ENCODE measurements at regions not wholly inside any gene's neighbourhood (a gene's known extent, or its start where the extent isn't known, plus 50 kb on each side); places are given as distances from the start of the nearest gene placed in this dataset.

DNA sequence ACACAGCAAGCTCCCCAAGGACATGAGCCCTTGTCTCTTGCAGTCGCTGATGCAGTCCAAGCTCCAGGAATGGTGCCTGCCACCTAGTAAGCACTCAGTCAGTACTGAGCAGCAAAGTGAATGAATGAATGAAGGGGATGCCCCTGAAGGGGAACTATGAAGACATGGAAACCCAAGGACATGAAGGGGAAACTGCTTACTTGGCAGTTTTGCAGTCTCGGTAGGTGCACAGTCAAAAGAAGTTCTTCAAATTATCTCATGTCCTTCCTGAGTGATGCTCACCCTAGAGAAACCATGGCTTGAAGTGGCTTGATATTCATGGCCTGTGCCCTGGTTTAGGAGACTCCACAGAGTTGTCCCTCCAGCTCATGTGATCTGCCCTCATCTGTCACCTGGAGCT, 102.1 kb upstream of the DLX2 start:
- DNase-seq: no peak

GRCh38 chr2:172205292-172205691, 102.6 kb upstream of the DLX2 start:
- DNase-seq: no peak

DNA sequence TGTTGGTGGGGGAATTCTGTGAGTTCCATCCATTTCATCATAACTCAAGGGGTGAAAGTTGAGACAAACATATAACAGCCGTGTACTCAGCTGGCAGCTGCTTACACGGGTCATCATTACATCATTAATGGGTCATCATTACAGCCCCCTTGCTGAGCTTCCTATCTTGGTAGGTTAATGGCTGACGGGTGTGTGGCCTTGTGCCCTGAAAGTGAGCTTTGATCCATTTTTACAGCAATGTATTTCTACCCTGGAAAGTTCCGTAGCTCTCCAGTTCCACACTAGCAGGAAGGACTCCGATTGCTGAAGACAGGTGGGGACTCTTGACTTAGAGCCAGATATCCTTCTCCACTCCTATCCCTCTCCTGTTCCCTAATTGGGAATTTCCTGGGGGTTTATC, 105.2 kb upstream of the DLX2 start:
- no peak for DNase-seq

GRCh38 chr2:172208791-172209325, 106.2 kb upstream of the DLX2 start:
- DNase-seq: no peak

DNA sequence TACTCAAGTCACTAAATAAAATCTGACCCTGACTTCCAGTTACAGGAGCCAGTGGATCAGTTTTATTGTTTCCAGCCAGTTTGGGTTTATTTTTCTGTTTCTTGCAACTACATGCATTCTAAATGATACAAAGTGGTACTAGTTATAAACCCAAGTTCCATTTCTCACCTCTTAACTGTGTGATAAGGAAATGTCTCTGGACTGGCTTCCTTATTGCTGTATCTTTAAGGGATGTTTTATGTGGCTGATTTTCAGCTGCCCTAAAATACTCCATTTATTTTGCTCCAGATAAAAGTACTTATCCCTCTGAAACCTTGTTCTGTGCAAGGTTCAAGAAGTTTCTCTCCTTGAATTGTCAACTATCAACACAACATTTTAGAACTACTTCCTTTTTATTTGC, 107.9 kb upstream of the DLX2 start:
- no peak for DNase-seq

DNA sequence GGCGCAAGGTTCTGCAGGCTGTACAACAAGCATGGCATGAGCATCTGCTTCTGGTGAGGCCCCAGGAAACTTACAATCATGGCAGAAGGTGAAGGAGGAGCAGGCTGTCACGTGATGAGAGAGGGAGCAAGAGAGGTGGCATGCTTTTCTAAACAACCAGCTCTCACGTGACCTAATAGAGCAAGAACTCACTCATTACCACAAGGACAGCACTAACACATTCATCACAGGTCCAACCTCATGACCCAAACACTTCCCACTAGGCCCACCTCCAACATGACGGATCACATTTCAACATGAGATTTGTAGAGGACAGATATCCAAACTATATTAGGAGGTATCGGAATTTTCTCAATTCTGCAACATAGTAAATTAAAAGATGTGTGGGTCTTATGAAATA, 108.8 kb upstream of the DLX2 start:
- DNase-seq: no peak

GRCh38 chr2:172213116-172213860, 110.6 kb upstream of the DLX2 start:
- no peak for DNase-seq

- DNase-seq: no peak
Observed at GRCh38 chr2:172214252-172214651, 111.6 kb upstream of the DLX2 start.

- DNase-seq: no peak
Observed at GRCh38 chr2:172215172-172215935, 112.7 kb upstream of the DLX2 start.

- DNase-seq: no peak
Observed at GRCh38 chr2:172215936-172216335, 113.2 kb upstream of the DLX2 start.

DNA sequence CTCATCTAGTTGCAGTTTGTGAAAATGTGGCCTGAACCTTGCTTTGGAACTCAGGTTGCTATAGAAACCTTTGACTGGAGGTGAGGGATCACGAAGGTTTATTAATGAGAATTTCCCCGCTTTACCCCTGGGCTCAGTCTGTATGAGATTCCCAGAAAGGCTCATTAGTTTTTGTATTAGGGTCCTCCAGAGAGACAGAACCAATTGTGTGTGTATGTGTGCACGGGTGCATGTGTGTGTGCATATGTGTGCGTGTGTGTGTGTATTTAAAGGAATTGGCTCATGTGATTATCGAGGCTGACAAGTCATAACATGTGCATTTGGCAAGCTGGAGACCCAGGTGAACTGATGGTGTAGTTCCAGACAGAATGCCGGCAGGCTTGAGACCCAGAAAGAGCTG, 113.8 kb upstream of the DLX2 start:
- DNase-seq: no peak

DNA sequence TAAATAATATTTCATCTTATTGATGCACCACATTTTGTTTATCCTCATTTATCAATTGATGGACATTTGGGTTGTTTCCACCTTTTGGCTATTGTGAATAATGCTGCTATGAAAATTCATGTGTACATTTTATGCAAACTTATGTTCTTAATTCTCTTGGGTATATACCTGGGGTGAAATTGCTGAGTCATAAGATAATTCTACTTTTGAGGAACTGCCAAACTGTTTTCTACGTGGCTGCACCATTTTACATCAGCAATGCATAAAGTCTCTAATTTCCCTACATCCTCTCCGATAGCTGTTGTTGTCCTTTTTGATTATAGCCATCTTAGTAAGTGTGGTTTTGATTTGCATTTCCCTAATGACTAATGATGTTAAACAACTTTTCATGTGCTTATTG, 116.5 kb upstream of the DLX2 start:
- no peak for DNase-seq

GRCh38 chr2:172220121-172220520, 117.4 kb upstream of the DLX2 start:
- no peak for DNase-seq

DNA sequence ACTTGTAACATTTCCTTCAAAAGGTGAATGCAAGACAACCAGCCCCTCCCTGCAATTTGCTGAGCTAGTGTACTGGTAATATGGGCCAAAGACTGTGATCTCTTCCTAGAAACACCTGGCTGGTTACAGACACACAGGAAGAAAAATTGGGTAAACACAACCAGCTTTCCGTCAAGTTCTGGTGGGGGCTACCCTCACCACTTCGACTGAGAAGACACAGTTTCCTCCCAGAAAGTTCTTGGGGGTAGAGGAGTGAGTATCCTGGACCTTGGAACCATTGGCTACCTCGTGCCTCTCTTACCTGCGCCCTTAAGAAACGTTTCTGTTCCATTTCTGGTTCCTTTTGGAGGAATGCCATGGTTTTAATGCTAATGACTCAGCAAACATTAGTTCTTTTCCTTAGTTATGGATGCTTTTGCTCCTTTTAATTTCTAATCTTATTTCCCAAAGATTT, 120.9 kb upstream of the DLX2 start:
- no peak for DNase-seq

- DNase-seq: no peak
Observed at GRCh38 chr2:172225786-172226185, 123.1 kb upstream of the DLX2 start.

GRCh38 chr2:172226244-172227061, 123.8 kb upstream of the DLX2 start:
- no peak for DNase-seq

- no peak for DNase-seq
Observed at GRCh38 chr2:172227719-172228118, 125.0 kb upstream of the DLX2 start.

DNA sequence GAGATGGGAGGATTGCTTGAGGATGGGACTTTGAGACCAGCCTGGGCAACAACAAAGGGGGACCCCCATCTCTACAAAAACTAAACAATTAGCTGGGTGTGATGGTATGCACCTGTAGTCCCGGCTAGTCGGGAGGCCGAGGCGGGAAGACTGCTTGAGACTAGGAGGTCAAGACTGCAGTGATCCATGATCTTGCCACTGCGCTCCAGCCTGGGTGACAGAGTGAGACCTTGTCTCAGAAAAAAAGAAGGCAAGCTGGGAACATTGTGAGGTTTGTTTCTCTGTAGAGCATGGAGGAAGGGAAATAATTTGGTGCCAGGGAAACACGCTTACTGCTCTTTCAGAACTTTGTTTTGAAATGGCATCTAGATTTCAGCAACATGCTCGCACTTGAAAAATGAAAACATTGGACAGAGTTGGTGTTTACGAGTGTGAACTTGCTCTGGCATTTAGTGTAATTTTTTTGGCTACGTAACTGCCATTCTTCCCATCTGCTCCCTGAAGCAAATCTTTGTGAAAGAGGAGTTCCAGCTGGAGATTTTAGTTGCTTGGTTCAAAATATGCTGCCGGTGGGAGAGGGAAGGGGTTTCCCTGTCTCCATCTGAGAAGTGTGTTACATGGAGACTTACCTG, 125.6 kb upstream of the DLX2 start:
- no peak for DNase-seq

GRCh38 chr2:172229125-172229524, 126.4 kb upstream of the DLX2 start:
- no peak for DNase-seq

DNA sequence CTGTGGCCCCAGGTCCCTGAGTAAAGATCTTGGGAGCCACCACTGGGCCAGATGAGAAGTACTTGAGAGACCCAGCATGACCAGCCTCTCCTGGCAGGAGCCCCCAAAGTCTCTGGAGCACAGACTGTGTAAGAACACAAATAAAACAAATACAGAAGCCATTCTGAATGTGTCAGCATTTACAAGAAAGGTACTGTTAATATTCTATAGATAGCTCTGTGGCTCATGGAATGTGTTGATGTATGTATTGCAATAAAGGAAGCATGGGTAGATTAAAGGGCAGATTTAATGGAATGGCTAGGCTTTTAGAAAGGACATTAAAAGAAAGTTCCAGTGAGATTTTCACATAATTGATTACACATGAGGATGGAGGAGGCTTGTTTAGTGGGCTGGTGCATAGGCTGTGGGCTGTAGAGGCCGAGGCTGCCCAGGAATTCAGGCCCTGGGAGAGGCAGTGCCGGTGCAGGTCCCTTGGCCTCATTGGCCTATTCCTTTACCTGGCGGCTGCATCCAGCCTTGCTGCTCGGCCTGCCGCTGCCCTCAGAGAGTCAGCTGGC, 127.7 kb upstream of the DLX2 start:
- DNase-seq: no peak

DNA sequence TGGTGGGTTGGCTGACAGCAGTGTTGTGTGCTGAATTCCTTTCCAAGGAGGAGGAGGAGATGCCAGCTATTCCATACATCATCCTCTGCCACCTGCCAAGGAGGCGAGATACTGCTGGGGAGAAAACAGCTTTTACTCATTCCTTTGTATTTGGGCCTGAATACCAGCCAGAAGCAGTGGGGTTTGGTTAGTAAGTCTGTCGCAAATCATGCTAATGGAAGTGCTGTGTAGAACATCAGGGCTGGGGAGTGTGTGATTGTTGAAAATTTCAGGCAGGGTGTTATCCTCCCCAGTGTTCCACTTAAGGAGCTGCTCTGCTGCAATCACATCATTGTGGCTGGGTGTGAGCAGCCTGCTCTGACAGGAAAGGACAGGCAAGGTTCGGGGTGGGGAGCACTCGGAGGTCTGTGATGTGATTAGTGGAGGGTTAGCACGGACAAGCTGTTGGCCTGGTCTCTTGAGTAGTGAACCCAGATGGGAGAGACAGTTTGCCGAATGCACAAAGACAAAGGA, 128.2 kb upstream of the DLX2 start:
- DNase-seq: no peak

DNA sequence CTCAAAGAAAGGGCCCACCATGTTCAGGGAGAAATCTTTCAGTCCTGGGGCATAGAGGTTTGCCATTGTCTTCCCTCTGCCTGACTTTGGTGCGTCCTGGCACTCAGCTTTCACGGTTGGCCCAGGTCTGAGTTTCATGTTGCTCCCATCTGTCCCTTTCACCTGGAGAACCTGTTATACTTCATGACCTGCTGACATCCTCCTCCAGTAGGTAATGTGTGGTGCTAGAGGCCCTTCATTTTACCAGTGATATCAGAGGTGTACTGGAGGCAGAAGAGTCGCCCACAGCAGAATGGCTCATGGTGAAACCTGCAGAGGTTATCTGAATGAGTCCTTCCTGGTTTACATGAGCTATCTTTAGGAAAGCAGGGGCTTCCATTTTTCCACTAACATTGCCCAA, 128.8 kb upstream of the DLX2 start:
- DNase-seq: no peak
